Colonic mucosa (tissue), 4 donors: ENCODE measurements at regions not wholly inside any gene's neighbourhood (a gene's known extent, or its start where the extent isn't known, plus 50 kb on each side); places are given as distances from the start of the nearest gene placed in this dataset.
"Not testable (repeated sequence)": the region's sequence is repeated elsewhere in the genome, so short reads cannot be mapped to it uniquely, and the experiment has no call there.

Experiments
- DNase-seq: peaks from one replicate; pipeline ENCODE4 v3.0.0-alpha.2; 2020
- H3K27ac ChIP-seq: fragments of 200-600 bp; one replicate; pipeline ENCODE4 v1.8.0; 2021
- H3K27me3 ChIP-seq: fragments of 200-600 bp; one replicate; pipeline ENCODE4 v1.8.0; 2021
- H3K36me3 ChIP-seq: fragments of 200-600 bp; one replicate; pipeline ENCODE4 v1.8.0; 2021
- H3K4me1 ChIP-seq: fragments of 200-600 bp; one replicate; pipeline ENCODE4 v1.8.0; 2021; ENCODE audit warnings: mild to moderate bottlenecking
- H3K4me3 ChIP-seq: fragments of 200-600 bp; one replicate; pipeline ENCODE4 v1.8.0; 2021
- H3K9ac ChIP-seq, 2 donors: one replicate each; pipeline ENCODE4 v1.7.0; 2013; ENCODE audit warnings: control low read depth in 2 of 2, low read depth in 2 of 2, low read length in 2 of 2
- H3K9me3 ChIP-seq: fragments of 200-600 bp; one replicate; pipeline ENCODE4 v1.8.0; 2021
- CTCF ChIP-seq: fragments of 200-600 bp; IDR thresholded peaks from one replicate; pipeline ENCODE4 v1.8.0; 2022; ENCODE audit warnings: antibody characterized with exemption, mild to moderate bottlenecking
- intact Hi-C: fragments of 100-400 bp; cut with DNase I; formaldehyde crosslinking; loops from one replicate; pipeline ENCODE4 v1.14.1; 2022
- donor health status: healthy.
- donor health status: DM: no; HTN: no; CAD: no.
- donor health status: DM: no; HTN: no; CAD: no.

- intact Hi-C loops: no loop called here
- no peak overlapping the region for H3K27ac ChIP-seq
- H3K4me3 ChIP-seq: no peak overlapping the region
- no peak for DNase-seq
- H3K36me3 ChIP-seq: no peaks in the 10 kb centered on the region
- no peaks in the 10 kb centered on the region for H3K9me3 ChIP-seq
- no peak overlapping the region for H3K9ac ChIP-seq
- no peaks in the 10 kb centered on the region for H3K27me3 ChIP-seq
- no peak for TF ChIP-seq CTCF
- no peaks in the 10 kb centered on the region for H3K4me1 ChIP-seq
Observed at GRCh38 chr4:110867251-110867960, 244.5 kb upstream of the PITX2 start.

- no peak overlapping the region for H3K9ac ChIP-seq
- H3K4me1 ChIP-seq: no peaks in the 10 kb centered on the region
- no peaks in the 10 kb centered on the region for H3K36me3 ChIP-seq
- H3K27me3 ChIP-seq: no peaks in the 10 kb centered on the region
- no peaks in the 10 kb centered on the region for H3K9me3 ChIP-seq
- TF ChIP-seq CTCF: no peak
- intact Hi-C loops: no loop called here
- no peak for DNase-seq
- H3K4me3 ChIP-seq: no peak overlapping the region
- H3K27ac ChIP-seq: no peak overlapping the region
Observed at GRCh38 chr4:110867981-110868720, 245.3 kb upstream of the PITX2 start.

GRCh38 chr4:110869114-110869513 is 246.2 kb upstream of the PITX2 start:
- Histone ChIP-seq H3K9ac (no peak overlapping the region), H3K4me3 (no peak overlapping the region), H3K9me3 (no peaks in the 10 kb centered on the region), H3K4me1 (no peaks in the 10 kb centered on the region), H3K27me3 (no peaks in the 10 kb centered on the region), H3K27ac (no peak overlapping the region), H3K36me3 (no peaks in the 10 kb centered on the region)
- TF ChIP-seq CTCF: no peak
- intact Hi-C loops: no loop called here
- DNase-seq: no peak

GRCh38 chr4:110869862-110870572 is 247.1 kb upstream of the PITX2 start:
- no peaks in the 10 kb centered on the region for H3K27me3 ChIP-seq
- no peaks in the 10 kb centered on the region for H3K4me1 ChIP-seq
- no peak overlapping the region for H3K4me3 ChIP-seq
- no peak overlapping the region for H3K27ac ChIP-seq
- no peak for TF ChIP-seq CTCF
- no peak for DNase-seq
- no peaks in the 10 kb centered on the region for H3K9me3 ChIP-seq
- intact Hi-C loops: no loop called here
- no peaks in the 10 kb centered on the region for H3K36me3 ChIP-seq
- H3K9ac ChIP-seq: no peak overlapping the region

GRCh38 chr4:110876214-110876613 is 253.3 kb upstream of the PITX2 start:
- H3K27ac ChIP-seq, H3K9ac ChIP-seq, H3K27me3 ChIP-seq, intact Hi-C loops, H3K4me3 ChIP-seq, H3K4me1 ChIP-seq, H3K9me3 ChIP-seq, H3K36me3 ChIP-seq, DNase-seq: not testable (repeated sequence)
